GM21723 (cell line): ENCODE measurements at regions not wholly inside any gene's neighbourhood (a gene's known extent, or its start where the extent isn't known, plus 50 kb on each side); places are given as distances from the start of the nearest gene placed in this dataset.

Experiments used
- ATAC-seq: cut with Tn5 transposase; IDR thresholded peaks from one replicate; pipeline ENCODE4 v1.9.1; 2021; ENCODE audit warnings: mild to moderate bottlenecking, moderate library complexity; ENCODE audit not compliant: unreplicated experiment

DNA sequence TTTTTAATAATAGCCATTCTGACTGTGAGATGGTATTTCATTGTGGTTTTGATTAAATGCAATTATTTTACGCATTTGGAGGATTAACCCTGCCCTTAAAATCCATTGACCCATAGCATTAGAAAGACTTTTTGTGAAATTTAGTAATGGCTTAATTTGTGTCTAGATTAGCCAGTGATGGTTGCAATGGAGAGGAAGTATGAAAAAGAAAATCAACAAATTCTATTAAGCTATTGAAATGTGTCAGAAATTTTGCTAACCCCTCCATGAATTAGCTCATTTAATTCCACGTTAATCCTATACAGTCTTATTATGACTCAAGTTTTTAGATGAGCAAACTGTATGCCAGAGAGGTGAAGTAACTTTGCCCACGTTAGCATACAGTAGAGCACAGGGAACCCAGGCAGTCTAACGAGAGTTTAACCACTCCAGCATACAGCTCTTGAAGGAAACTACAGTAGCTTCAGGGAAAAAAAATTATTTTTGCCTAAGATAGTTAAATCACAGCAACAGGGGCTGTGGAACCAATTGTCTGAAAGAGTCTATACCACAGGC, 158.2 kb upstream of the PPP2R2B start:
- no peak for ATAC-seq

- no peak for ATAC-seq
These were observed 159.1 kb upstream of the PPP2R2B start for GRCh38 chr5:147037515-147038205.

DNA sequence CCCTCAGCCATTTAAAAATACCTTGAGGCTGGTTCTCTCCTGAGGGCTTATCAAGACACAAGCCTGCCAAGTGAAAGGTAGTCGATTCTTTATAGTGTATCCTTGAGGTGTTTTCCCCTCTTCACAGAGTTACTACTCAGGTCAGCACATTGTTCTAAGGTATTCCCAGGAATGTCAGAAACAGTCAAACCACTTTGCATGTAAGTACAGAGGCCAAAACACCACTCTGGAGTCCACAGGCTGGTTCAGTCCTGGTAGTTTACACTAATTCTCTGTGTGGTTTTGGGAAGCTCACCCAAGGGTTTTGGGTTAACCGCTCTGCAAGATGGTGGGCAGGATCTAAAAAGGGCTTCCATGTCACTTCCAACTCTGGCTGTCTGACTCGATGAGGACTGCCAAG, 162.3 kb upstream of the PPP2R2B start:
- ATAC-seq = no peak

DNA sequence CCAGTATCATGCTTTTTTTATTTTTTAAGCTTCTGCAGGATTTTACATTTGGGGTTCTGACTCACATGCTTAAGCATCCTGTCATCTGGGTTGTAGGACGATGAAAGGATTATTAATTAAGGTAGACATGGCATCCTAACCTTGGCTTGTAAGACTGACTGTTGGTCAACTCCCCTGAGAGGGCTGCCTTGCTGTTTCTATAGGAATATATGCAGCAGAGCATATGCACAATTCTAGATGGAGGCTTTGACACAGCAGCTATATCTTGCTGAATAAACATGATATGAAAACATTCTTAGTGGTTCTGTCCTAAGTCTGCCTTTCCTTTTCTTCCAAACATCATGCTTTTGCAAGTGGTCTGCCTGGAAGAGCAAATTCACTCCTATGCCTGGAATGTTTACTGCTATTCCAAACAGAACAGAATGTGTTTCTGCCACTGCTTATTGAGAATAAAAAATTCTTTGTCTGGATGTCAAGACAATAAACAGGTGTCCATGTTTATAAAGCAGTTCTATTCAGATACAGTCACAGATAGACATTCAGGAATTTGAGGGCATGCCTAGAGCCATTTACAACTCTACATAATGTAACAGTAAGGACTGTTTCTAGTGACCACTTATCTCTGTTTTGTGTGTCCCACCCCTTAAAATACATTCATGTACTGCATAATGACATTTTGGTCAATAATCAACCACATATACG, 166.2 kb upstream of the PPP2R2B start:
- ATAC-seq = no peak

DNA sequence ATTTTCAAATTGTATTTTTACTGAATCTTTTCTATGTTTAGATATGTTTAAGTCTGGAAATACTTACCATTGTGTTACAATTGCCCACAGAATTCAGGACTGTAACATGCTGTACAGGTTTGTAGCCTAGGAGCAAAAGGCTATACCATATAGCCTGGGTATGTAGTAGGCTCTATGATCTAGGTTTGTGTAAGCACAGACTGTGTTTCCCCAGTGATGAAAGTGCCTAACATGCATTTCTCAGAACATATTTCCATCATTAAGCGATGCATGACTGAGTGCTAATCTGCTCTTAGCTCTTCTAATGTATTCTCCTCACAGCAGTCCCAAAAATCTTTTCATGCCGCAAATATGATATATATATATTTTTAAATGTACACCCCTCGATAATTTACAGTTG, 166.7 kb upstream of the PPP2R2B start:
- no peak for ATAC-seq

DNA sequence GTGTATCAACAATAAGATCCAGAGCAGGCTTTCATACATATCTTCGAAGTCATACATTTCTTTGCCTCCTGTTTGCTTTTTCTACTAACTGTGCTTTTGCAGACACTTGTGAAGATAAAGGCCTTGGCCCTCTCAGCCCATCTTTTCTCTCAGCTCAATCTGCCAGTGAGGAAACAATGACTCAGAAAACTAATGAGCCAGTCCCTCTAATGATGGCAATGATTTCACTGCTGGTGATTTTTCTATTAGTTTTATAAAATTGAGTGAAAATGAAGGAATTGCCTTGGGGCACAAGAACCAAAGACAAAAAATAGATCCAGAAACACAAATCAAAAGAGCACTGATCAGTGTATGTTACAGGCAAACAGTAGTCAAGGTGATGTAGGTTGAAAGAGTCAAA, 167.7 kb upstream of the PPP2R2B start:
- ATAC-seq = no peak

GRCh38 chr5:147046894-147047293, 168.3 kb upstream of the PPP2R2B start:
- no peak for ATAC-seq

DNA sequence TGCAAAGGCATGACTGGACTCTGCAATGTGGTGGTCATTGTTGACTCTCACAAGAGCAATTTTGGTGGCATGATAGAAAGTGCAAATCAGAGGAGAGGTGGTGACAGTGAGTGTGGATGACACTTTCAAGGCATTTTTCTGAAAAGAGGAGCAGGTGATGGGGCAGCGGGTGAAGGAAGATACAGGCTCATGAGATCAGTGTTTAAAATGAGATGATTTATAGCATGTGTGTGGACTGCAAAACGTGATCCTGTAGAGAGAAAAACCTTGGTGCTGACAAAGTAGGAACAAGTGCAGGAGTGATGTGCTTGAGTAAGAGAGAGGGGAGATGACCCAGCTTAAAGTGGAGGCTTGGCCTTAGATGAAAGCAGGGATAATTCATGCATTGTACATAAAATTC, 171.2 kb upstream of the PPP2R2B start:
- no peak for ATAC-seq

DNA sequence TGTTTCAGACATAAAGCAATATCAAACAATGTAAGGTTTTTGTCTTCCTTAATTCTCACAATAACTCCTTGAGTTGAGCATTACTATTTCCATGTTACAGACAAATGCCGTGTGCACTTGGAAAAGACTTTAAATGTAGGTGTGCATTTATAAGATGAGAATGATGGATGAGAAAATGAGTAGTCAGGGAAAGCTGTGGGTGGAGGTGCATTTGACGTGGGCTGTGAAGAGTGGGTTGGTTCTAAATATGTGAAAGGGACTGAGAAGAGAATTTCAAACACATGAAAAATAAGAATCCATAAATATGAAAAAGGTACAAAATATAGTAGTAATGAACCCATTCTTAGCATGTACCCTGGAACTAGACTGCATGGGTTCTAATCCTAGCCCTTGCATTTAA, 171.6 kb upstream of the PPP2R2B start:
- ATAC-seq = no peak

DNA sequence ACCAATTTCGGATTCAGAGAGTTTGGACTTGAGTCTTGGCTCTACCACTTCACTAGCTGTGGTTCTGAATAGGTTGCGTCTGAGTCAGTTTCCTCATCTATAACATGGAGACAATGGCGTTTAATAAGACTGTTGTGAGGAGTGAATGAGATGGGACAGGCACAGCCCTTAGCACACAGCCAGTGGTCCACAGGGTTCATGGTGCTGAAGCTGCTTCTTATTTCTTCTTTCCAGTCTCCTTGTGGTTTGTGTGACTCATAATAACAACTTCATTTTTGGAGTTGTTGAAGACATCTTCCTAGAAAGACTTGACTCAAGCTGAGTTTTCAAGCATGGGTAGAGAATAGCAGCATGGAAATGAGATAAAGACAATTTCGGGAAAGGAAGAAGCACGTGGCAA, 172.6 kb upstream of the PPP2R2B start:
- ATAC-seq = no peak

DNA sequence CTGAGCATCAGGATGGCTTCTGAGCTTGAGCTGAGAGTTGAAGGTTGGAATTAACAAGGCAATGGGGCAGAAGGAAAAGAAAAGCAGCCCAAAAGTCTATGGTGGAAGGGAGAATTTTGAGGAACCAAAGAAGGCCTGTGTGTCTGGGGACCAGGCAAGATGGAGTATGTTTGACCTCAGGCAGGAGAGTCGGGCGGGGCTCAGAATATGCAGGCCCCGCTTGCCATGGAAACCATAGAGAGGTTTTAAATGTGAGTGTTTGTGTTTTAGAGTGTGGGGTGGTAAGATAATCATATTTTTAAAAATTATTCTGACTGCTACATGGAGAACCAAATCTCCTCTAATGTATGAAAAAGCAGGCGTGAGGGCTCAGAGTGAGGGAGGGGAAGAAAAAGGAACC, 174.0 kb upstream of the PPP2R2B start:
- ATAC-seq = no peak

GRCh38 chr5:147055089-147055826, 176.7 kb upstream of the PPP2R2B start:
- no peak for ATAC-seq

DNA sequence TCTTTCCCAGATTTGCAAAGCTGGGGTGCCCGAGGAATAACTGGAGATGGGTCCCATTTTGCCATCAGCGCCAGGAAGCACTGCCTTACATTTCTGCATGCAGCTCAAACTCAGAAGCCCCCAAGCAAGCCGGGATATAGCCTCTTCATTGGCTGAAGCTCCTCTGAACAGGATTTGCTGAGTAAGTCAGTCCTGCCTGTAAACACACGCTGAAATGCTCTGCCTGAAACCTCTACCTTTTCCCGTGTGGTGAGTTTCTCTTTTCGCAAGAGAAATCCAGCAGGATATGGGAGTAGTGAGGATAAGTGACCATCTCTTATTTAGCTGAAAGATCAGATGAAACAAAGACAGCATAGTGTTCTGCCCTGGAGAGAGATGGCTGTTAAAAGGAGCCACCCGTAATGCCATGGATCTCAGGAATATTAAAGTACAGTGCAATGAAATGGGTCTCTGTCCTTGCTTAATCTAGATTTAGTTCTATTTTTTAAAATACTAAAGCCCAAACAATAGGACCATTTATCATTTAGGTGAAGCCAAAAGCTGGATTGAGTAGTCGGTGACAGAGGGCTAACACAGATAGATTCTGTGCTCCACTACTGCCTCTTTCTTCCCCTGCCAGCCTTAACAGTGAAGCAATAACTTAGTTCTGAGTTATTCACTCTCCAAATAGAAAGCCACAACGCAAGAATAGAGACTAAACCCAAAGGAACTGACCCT, 177.5 kb upstream of the PPP2R2B start:
- ATAC-seq = no peak

DNA sequence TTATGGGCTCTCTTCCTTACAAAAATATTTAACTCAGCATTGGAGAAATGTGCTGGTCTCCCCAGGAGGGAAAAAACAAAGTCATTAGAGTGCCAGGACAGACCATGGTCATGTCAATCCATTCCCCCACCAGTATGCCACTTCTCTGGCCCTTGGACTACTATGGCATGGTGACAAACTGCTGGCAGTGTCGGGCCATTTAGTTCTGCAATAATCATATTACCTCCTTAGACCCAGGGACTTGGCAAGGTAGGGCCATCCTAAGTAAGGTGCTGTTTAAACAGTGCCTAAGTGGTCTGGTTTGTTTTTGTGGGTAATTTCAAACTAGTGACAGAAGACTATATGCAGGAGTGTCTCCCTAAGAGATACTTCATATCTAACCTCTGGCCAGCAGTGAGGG, 177.8 kb upstream of the STK32A start:
- no peak for ATAC-seq

- ATAC-seq = no peak
These were observed 173.4 kb upstream of the STK32A start for GRCh38 chr5:147061431-147061830.

DNA sequence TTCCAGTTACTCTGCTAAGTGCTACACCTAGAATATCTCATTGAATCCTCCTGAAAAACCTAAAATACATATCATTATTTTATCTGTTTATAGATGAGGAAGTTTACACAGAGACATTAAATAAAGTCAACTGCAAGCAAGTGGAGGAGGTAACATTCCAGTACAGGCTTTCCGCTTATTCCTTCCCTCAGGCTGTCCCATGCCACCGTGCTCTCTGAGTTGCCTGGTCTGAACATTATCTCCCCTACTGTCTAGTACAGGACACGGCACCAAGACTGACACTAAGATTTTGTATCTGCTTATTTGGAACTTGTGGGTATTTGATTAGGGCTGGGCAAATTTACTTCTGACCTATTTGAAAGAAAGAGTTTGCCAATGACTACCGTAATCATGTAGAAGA, 172.4 kb upstream of the STK32A start:
- ATAC-seq = no peak

GRCh38 chr5:147063943-147064342, 170.9 kb upstream of the STK32A start:
- no peak for ATAC-seq

GRCh38 chr5:147065071-147065470, 169.8 kb upstream of the STK32A start:
- ATAC-seq = peak; percentile 83

- no peak for ATAC-seq
These were observed 165.8 kb upstream of the STK32A start for GRCh38 chr5:147068998-147069397.

DNA sequence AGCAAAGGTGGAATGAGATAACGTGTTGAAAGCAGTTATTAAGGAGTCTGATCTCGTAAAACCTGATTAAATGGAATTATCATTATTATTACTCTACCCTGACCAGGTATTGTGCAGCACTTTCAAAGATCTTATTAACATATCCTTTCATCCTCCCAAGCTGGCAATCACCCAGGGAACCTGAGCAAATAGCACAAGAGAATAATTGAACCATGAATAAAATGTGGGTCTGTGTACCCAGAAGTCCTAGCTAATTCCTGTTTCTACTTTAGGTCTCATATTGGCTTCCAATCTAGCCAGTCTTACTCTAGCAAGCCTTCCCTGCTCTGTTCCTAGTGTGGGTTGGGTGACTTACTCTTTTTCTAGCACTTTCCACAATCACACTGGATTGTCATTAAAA, 162.2 kb upstream of the STK32A start:
- no peak for ATAC-seq

GRCh38 chr5:147073098-147073497, 161.7 kb upstream of the STK32A start:
- no peak for ATAC-seq
